GM23338 (cell line): ENCODE measurements at regions not wholly inside any gene's neighbourhood (a gene's known extent, or its start where the extent isn't known, plus 50 kb on each side); places are given as distances from the start of the nearest gene placed in this dataset.

Experiments
- ATAC-seq: fragments of 200-7000 bp; cut with Tn5 transposase; 3 replicates; pipeline ENCODE4 v1.9.1; 2020
- DNase-seq: peaks from one replicate; pipeline ENCODE4 v3.0.0-alpha.2; 2015; ENCODE audit warnings: low spot score
- H2AFZ ChIP-seq: fragments of 200-600 bp; sonication (generic); 2 replicates; pipeline ENCODE4 v1.8.0; 2016; ENCODE audit warnings: antibody characterized with exemption, mild to moderate bottlenecking, moderate library complexity
- H3F3A ChIP-seq: fragments of 200-600 bp; sonication (generic); replicated peaks from 2 replicates; pipeline ENCODE4 v1.8.0; 2017; ENCODE audit warnings: antibody characterized with exemption, mixed run types, low read depth
- H3K27ac ChIP-seq: fragments of 200-600 bp; sonication (generic); 2 replicates; pipeline ENCODE4 v1.6.1; 2016; ENCODE audit warnings: low read depth
- H3K27me3 ChIP-seq: fragments of 200-600 bp; sonication (generic); 2 replicates; pipeline ENCODE4 v1.8.0; 2016; ENCODE audit warnings: mild to moderate bottlenecking, mixed run types, moderate library complexity; ENCODE audit not compliant: insufficient read depth
- H3K36me3 ChIP-seq: fragments of 200-600 bp; sonication (generic); 2 replicates; pipeline ENCODE4 v1.8.0; 2016; ENCODE audit warnings: mild to moderate bottlenecking; ENCODE audit not compliant: insufficient read depth
- H3K4me1 ChIP-seq: fragments of 200-600 bp; sonication (generic); 2 replicates; pipeline ENCODE4 v1.8.0; 2016; ENCODE audit warnings: mild to moderate bottlenecking, moderate library complexity; ENCODE audit not compliant: insufficient read depth
- H3K4me2 ChIP-seq: fragments of 200-600 bp; sonication (generic); 2 replicates; pipeline ENCODE4 v1.7.1; 2017; ENCODE audit warnings: mixed run types
- H3K4me3 ChIP-seq: fragments of 200-600 bp; sonication (generic); 2 replicates; pipeline ENCODE4 v1.6.1; 2016; ENCODE audit warnings: mixed run types
- H3K79me2 ChIP-seq: fragments of 200-600 bp; sonication (generic); replicated peaks from 2 replicates; pipeline ENCODE4 v1.8.0; 2017; ENCODE audit warnings: mild to moderate bottlenecking; ENCODE audit not compliant: insufficient read depth
- H3K9me2 ChIP-seq: fragments of 200-600 bp; sonication (generic); 2 replicates; pipeline ENCODE4 v1.8.0; 2017; ENCODE audit not compliant: insufficient read depth
- H4K20me1 ChIP-seq: fragments of 200-600 bp; sonication (generic); replicated peaks from 2 replicates; pipeline ENCODE4 v1.8.0; 2017; ENCODE audit warnings: mild to moderate bottlenecking; ENCODE audit not compliant: insufficient read depth
- H3K27ac Mint-ChIP-seq: 2 replicates; pipeline ENCODE4 v1.8.0; 2020; ENCODE audit warnings: inconsistent platforms, mild to moderate bottlenecking, moderate library complexity, mixed read lengths
- H3K27me3 Mint-ChIP-seq: 3 replicates; pipeline ENCODE4 v1.8.0; 2022; ENCODE audit warnings: low read depth, mild to moderate bottlenecking, moderate library complexity, mixed read lengths, inconsistent platforms; ENCODE audit not compliant: insufficient read depth, poor library complexity
- H3K36me3 Mint-ChIP-seq: 3 replicates; pipeline ENCODE4 v1.8.0; 2021; ENCODE audit warnings: low read depth, mild to moderate bottlenecking, inconsistent platforms, moderate library complexity, mixed read lengths
- H3K4me1 Mint-ChIP-seq: 3 replicates; pipeline ENCODE4 v1.8.0; 2020; ENCODE audit warnings: mild to moderate bottlenecking, inconsistent platforms, mixed read lengths
- H3K4me3 Mint-ChIP-seq: 3 replicates; pipeline ENCODE4 v1.8.0; 2021; ENCODE audit warnings: moderate library complexity, mild to moderate bottlenecking, inconsistent platforms, mixed read lengths
- H3K9me3 Mint-ChIP-seq: 3 replicates; pipeline ENCODE4 v1.8.0; 2020; ENCODE audit warnings: moderate library complexity, mild to moderate bottlenecking, inconsistent platforms, mixed read lengths
- CREB1 ChIP-seq: fragments of 250-450 bp; sonication (Bioruptor Pico); IDR thresholded peaks from 2 replicates; pipeline ENCODE4 v1.5.0; 2020; ENCODE audit warnings: low read depth, mild to moderate bottlenecking, moderate library complexity
- EZH2 ChIP-seq: fragments of 200-600 bp; sonication (generic); IDR thresholded peaks from one replicate; pipeline ENCODE4 v1.8.0; 2017; ENCODE audit warnings: antibody characterized with exemption, mild to moderate bottlenecking, low read depth; ENCODE audit not compliant: unreplicated experiment
- EZH2phosphoT487 ChIP-seq: fragments of 200-600 bp; sonication (generic); IDR thresholded peaks from one replicate; pipeline ENCODE4 v1.8.1; 2018; ENCODE audit warnings: antibody characterized with exemption; ENCODE audit not compliant: unreplicated experiment
- JUNB ChIP-seq: IDR thresholded peaks from one replicate; pipeline ENCODE4 v1.6.1; 2016; ENCODE audit warnings: antibody characterized with exemption; ENCODE audit not compliant: unreplicated experiment
- NANOG ChIP-seq: IDR thresholded peaks from 2 replicates; pipeline ENCODE4 v1.6.1; 2016; ENCODE audit warnings: antibody characterized with exemption, borderline replicate concordance
- POLR2AphosphoS5 ChIP-seq: IDR thresholded peaks from 2 replicates; pipeline ENCODE4 v1.6.1; 2016; ENCODE audit warnings: antibody characterized with exemption, low read depth
- STAT1 ChIP-seq: IDR thresholded peaks from one replicate; pipeline ENCODE4 v1.6.1; 2016; ENCODE audit warnings: antibody characterized with exemption; ENCODE audit not compliant: unreplicated experiment
- ZNF114 ChIP-seq: fragments of 250-450 bp; sonication (Bioruptor Pico); IDR thresholded peaks from 2 replicates; pipeline ENCODE4 v1.5.0; 2020; ENCODE audit warnings: mild to moderate bottlenecking, moderate library complexity
- ZNF331 ChIP-seq: fragments of 250-450 bp; sonication (Bioruptor Pico); IDR thresholded peaks from 2 replicates; pipeline ENCODE4 v1.5.0; 2020; ENCODE audit warnings: low read depth, mild to moderate bottlenecking, moderate library complexity
- TF ChIP-seq, protein P1 (sequence below): fragments of 250-450 bp; sonication (Bioruptor Pico); IDR thresholded peaks from 2 replicates; pipeline ENCODE4 v1.5.0; 2020; ENCODE audit warnings: mild to moderate bottlenecking, moderate library complexity
- TF ChIP-seq, protein P2 (sequence below): IDR thresholded peaks from 2 replicates; pipeline ENCODE4 v1.6.1; 2016; ENCODE audit warnings: antibody characterized with exemption
- TF ChIP-seq, protein P3 (sequence below), 2 experiments: fragments of 200-600 bp in 1 of 2; sonication (generic) in 1 of 2; conservative IDR thresholded peaks; 2 replicates each; pipeline versions ENCODE4 v1.5.1 to v1.6.1; 2016 to 2017; ENCODE audit warnings: antibody characterized with exemption in 2 of 2, low read depth in 2 of 2, mild to moderate bottlenecking in 2 of 2, moderate library complexity in 1 of 2
- TF ChIP-seq, protein P4 (sequence below): IDR thresholded peaks from one replicate; pipeline ENCODE4 v1.6.1; 2018; ENCODE audit warnings: antibody characterized with exemption; ENCODE audit not compliant: unreplicated experiment

DNA sequence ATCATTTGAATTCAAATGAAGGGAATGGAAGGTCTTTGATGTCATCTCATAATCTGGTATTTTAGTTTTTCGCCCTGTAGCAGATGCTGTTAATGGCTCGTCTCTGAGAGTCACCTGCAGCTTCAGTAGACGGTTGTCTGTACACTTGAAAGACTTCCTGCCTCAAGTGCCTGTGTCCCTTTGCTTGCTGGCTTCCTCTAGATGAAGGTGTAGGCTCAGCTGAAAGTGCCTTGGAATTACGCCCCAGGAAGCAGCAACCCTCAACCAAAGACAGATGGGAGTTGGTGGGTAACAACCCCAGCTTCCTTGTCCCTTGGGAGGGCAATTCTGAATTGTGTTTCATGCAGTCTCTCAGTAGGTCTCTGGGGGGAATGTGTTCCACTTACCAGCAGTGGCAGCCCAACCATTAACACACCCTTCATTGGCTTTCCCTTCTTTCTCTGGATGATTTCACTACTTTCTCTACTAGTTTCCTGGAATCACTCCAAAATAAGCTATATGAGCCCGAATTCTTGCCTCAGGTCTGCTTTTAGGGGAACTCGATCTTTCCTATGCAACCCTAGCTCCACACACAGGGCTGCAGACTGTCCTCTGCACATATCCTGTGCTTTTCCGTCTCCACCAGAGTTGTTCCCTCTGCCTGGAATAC lies 395.6 kb downstream of the DMAC1 start:
- Mint-ChIP-seq H3K36me3 (no peaks in the 10 kb centered on the region), H3K4me1 (peaks cover 45% of the 10 kb centered on the region), H3K4me3 (no peak overlapping the region), H3K27ac (no peak overlapping the region), H3K27me3 (peaks cover 4% of the 10 kb centered on the region), H3K9me3 (peaks cover 3% of the 10 kb centered on the region; the same call in 1 of the 3 replicates)
- TF ChIP-seq, protein P1, sequence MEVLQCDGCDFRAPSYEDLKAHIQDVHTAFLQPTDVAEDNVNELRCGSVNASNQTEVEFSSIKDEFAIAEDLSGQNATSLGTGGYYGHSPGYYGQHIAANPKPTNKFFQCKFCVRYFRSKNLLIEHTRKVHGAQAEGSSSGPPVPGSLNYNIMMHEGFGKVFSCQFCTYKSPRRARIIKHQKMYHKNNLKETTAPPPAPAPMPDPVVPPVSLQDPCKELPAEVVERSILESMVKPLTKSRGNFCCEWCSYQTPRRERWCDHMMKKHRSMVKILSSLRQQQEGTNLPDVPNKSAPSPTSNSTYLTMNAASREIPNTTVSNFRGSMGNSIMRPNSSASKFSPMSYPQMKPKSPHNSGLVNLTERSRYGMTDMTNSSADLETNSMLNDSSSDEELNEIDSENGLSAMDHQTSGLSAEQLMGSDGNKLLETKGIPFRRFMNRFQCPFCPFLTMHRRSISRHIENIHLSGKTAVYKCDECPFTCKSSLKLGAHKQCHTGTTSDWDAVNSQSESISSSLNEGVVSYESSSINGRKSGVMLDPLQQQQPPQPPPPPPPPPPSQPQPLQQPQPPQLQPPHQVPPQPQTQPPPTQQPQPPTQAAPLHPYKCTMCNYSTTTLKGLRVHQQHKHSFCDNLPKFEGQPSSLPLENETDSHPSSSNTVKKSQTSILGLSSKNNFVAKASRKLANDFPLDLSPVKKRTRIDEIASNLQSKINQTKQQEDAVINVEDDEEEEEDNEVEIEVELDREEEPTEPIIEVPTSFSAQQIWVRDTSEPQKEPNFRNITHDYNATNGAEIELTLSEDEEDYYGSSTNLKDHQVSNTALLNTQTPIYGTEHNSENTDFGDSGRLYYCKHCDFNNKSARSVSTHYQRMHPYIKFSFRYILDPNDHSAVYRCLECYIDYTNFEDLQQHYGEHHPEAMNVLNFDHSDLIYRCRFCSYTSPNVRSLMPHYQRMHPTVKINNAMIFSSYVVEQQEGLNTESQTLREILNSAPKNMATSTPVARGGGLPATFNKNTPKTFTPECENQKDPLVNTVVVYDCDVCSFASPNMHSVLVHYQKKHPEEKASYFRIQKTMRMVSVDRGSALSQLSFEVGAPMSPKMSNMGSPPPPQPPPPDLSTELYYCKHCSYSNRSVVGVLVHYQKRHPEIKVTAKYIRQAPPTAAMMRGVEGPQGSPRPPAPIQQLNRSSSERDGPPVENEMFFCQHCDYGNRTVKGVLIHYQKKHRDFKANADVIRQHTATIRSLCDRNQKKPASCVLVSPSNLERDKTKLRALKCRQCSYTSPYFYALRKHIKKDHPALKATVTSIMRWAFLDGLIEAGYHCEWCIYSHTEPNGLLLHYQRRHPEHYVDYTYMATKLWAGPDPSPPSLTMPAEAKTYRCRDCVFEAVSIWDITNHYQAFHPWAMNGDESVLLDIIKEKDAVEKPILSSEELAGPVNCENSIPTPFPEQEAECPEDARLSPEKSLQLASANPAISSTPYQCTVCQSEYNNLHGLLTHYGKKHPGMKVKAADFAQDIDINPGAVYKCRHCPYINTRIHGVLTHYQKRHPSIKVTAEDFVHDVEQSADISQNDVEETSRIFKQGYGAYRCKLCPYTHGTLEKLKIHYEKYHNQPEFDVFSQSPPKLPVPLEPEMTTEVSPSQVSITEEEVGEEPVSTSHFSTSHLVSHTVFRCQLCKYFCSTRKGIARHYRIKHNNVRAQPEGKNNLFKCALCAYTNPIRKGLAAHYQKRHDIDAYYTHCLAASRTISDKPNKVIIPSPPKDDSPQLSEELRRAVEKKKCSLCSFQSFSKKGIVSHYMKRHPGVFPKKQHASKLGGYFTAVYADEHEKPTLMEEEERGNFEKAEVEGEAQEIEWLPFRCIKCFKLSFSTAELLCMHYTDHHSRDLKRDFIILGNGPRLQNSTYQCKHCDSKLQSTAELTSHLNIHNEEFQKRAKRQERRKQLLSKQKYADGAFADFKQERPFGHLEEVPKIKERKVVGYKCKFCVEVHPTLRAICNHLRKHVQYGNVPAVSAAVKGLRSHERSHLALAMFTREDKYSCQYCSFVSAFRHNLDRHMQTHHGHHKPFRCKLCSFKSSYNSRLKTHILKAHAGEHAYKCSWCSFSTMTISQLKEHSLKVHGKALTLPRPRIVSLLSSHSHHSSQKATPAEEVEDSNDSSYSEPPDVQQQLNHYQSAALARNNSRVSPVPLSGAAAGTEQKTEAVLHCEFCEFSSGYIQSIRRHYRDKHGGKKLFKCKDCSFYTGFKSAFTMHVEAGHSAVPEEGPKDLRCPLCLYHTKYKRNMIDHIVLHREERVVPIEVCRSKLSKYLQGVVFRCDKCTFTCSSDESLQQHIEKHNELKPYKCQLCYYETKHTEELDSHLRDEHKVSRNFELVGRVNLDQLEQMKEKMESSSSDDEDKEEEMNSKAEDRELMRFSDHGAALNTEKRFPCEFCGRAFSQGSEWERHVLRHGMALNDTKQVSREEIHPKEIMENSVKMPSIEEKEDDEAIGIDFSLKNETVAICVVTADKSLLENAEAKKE (CRISPR knock-in tag): no peak
- no peak for TF ChIP-seq ZNF114
- TF ChIP-seq, protein P2, sequence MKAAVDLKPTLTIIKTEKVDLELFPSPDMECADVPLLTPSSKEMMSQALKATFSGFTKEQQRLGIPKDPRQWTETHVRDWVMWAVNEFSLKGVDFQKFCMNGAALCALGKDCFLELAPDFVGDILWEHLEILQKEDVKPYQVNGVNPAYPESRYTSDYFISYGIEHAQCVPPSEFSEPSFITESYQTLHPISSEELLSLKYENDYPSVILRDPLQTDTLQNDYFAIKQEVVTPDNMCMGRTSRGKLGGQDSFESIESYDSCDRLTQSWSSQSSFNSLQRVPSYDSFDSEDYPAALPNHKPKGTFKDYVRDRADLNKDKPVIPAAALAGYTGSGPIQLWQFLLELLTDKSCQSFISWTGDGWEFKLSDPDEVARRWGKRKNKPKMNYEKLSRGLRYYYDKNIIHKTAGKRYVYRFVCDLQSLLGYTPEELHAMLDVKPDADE: no peak
- no peak for TF ChIP-seq NANOG
- TF ChIP-seq, protein P3, sequence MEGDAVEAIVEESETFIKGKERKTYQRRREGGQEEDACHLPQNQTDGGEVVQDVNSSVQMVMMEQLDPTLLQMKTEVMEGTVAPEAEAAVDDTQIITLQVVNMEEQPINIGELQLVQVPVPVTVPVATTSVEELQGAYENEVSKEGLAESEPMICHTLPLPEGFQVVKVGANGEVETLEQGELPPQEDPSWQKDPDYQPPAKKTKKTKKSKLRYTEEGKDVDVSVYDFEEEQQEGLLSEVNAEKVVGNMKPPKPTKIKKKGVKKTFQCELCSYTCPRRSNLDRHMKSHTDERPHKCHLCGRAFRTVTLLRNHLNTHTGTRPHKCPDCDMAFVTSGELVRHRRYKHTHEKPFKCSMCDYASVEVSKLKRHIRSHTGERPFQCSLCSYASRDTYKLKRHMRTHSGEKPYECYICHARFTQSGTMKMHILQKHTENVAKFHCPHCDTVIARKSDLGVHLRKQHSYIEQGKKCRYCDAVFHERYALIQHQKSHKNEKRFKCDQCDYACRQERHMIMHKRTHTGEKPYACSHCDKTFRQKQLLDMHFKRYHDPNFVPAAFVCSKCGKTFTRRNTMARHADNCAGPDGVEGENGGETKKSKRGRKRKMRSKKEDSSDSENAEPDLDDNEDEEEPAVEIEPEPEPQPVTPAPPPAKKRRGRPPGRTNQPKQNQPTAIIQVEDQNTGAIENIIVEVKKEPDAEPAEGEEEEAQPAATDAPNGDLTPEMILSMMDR (conservative IDR thresholded peaks at IDR 0.05; ENCODE audit: low read depth in 2 of 2): no peak
- no peak for TF ChIP-seq JUNB
- no peak for TF ChIP-seq ZNF331
- TF ChIP-seq, protein P4, sequence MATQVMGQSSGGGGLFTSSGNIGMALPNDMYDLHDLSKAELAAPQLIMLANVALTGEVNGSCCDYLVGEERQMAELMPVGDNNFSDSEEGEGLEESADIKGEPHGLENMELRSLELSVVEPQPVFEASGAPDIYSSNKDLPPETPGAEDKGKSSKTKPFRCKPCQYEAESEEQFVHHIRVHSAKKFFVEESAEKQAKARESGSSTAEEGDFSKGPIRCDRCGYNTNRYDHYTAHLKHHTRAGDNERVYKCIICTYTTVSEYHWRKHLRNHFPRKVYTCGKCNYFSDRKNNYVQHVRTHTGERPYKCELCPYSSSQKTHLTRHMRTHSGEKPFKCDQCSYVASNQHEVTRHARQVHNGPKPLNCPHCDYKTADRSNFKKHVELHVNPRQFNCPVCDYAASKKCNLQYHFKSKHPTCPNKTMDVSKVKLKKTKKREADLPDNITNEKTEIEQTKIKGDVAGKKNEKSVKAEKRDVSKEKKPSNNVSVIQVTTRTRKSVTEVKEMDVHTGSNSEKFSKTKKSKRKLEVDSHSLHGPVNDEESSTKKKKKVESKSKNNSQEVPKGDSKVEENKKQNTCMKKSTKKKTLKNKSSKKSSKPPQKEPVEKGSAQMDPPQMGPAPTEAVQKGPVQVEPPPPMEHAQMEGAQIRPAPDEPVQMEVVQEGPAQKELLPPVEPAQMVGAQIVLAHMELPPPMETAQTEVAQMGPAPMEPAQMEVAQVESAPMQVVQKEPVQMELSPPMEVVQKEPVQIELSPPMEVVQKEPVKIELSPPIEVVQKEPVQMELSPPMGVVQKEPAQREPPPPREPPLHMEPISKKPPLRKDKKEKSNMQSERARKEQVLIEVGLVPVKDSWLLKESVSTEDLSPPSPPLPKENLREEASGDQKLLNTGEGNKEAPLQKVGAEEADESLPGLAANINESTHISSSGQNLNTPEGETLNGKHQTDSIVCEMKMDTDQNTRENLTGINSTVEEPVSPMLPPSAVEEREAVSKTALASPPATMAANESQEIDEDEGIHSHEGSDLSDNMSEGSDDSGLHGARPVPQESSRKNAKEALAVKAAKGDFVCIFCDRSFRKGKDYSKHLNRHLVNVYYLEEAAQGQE: no peak
- no peak for TF ChIP-seq POLR2AphosphoS5
- TF ChIP-seq EZH2: no peak
- no peak for TF ChIP-seq CREB1 (CRISPR knock-in tag)
- no peak for TF ChIP-seq EZH2phosphoT487
- TF ChIP-seq STAT1: no peak
- H3K4me1 ChIP-seq: peaks cover 32% of the 10 kb centered on the region
- H3K27me3 ChIP-seq: no peaks in the 10 kb centered on the region
- H2AFZ ChIP-seq: peak overlapping the region; percentile 64; the same call in 1 of the 2 replicates
- ATAC-seq: no peak
- no peak overlapping the region for H3K4me2 ChIP-seq
- no peaks in the 10 kb centered on the region for H3F3A ChIP-seq
- no peak for DNase-seq
- peaks cover 9% of the 10 kb centered on the region for H3K9me2 ChIP-seq
- no peaks in the 10 kb centered on the region for H3K36me3 ChIP-seq
- H3K79me2 ChIP-seq: no peaks in the 10 kb centered on the region
- H4K20me1 ChIP-seq: no peaks in the 10 kb centered on the region
- no peak overlapping the region for H3K27ac ChIP-seq
- H3K4me3 ChIP-seq: no peak overlapping the region
